ENCODE measurements at regions not wholly inside any gene's neighbourhood (a gene's known extent, or its start where the extent isn't known, plus 50 kb on each side); places are given as distances from the start of the nearest gene placed in this dataset.
"Not testable (repeated sequence)": the region's sequence is repeated elsewhere in the genome, so short reads cannot be mapped to it uniquely, and the experiment has no call there.

GRCh38 chr6:21935142-21935541 lies 341.6 kb downstream of the SOX4 start:
- no peak for DNase-seq

- DNase-seq, result no peak
Measured at GRCh38 chr6:21935561-21936028, 342.0 kb downstream of the SOX4 start.

GRCh38 chr6:21937466-21937865 lies 343.9 kb downstream of the SOX4 start:
- no peak for DNase-seq

- not testable (repeated sequence) for DNase-seq
Measured at GRCh38 chr6:21939066-21939465, 345.5 kb downstream of the SOX4 start.

GRCh38 chr6:21941926-21942325 lies 348.4 kb downstream of the SOX4 start:
- DNase-seq, result no peak

- no peak for DNase-seq
Measured at GRCh38 chr6:21942897-21943296, 349.3 kb downstream of the SOX4 start.

GRCh38 chr6:21946298-21946783 lies 350.5 kb downstream of the PRL start:
- no peak for DNase-seq

- not testable (repeated sequence) for DNase-seq
Measured at GRCh38 chr6:21947227-21947626, 349.6 kb downstream of the PRL start.

GRCh38 chr6:21947731-21948386 lies 349.0 kb downstream of the PRL start:
- DNase-seq, result no peak

- DNase-seq, result no peak
Measured at GRCh38 chr6:21949211-21949801, 347.5 kb downstream of the PRL start.

GRCh38 chr6:21952367-21952766 lies 344.5 kb downstream of the PRL start:
- no peak for DNase-seq

- no peak for DNase-seq
Measured at GRCh38 chr6:21953831-21954801, 342.7 kb downstream of the PRL start.

GRCh38 chr6:21955053-21955595 lies 341.7 kb downstream of the PRL start:
- no peak for DNase-seq

GRCh38 chr6:21955951-21956350 lies 340.9 kb downstream of the PRL start:
- DNase-seq, result no peak

- no peak for DNase-seq
Measured at GRCh38 chr6:21958428-21958827, 338.4 kb downstream of the PRL start.

GRCh38 chr6:21961226-21961625 lies 335.6 kb downstream of the PRL start:
- no peak for DNase-seq

GRCh38 chr6:21965016-21965415 lies 331.8 kb downstream of the PRL start:
- no peak for DNase-seq

- no peak for DNase-seq
Measured at GRCh38 chr6:21965953-21966539, 330.8 kb downstream of the PRL start.

- DNase-seq, result no peak
Measured at GRCh38 chr6:21967056-21967974, 329.5 kb downstream of the PRL start.

- no peak for DNase-seq
Measured at GRCh38 chr6:21968411-21968810, 328.4 kb downstream of the PRL start.

- DNase-seq, result no peak
Measured at GRCh38 chr6:21969192-21969591, 327.6 kb downstream of the PRL start.
